Hematopoietic multipotent progenitor cell treated with erythropoietin and hydrocortisone succinate and interleukin-3 and kit ligand, for 8 days (in vitro differentiated cells): ENCODE measurements at regions not wholly inside any gene's neighbourhood (a gene's known extent, or its start where the extent isn't known, plus 50 kb on each side); places are given as distances from the start of the nearest gene placed in this dataset.
"Not testable (repeated sequence)": the region's sequence is repeated elsewhere in the genome, so short reads cannot be mapped to it uniquely, and the experiment has no call there.

Experiments used
- DNase-seq: peaks from one replicate; pipeline ENCODE4 v3.0.0-alpha.2; 2015

- DNase-seq = not testable (repeated sequence)
Measured at GRCh38 chr16:31975826-31976419, 102.3 kb downstream of the ZNF267 start.

GRCh38 chr16:31978463-31978862 is 104.9 kb downstream of the ZNF267 start:
- not testable (repeated sequence) for DNase-seq

- DNase-seq = not testable (repeated sequence)
Measured at GRCh38 chr16:31981739-31982138, 108.1 kb downstream of the ZNF267 start.

DNA sequence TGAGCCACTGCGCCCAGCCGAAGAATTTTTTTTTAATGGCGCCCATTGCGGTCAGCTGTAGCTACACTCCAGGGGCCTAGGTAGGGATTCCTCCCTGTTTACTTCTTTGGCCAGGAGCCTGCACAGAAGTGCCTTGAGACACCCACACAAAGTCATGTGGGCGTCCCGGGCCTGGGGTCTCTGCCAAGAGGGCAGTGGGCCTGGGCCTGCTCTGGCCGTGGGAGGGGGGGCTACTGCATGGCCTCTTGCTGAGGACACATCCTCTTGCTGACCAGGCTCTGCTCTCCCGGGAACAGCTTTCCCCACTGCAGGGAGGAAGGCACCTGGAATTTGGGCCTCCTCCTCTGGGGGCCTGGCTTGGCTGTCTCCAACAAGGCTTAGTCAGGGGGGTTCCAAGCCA is 109.4 kb downstream of the ZNF267 start:
- not testable (repeated sequence) for DNase-seq

GRCh38 chr16:31983666-31984065 is 110.1 kb downstream of the ZNF267 start:
- not testable (repeated sequence) for DNase-seq

- DNase-seq = not testable (repeated sequence)
Measured at GRCh38 chr16:31986895-31987294, 113.3 kb downstream of the ZNF267 start.

DNA sequence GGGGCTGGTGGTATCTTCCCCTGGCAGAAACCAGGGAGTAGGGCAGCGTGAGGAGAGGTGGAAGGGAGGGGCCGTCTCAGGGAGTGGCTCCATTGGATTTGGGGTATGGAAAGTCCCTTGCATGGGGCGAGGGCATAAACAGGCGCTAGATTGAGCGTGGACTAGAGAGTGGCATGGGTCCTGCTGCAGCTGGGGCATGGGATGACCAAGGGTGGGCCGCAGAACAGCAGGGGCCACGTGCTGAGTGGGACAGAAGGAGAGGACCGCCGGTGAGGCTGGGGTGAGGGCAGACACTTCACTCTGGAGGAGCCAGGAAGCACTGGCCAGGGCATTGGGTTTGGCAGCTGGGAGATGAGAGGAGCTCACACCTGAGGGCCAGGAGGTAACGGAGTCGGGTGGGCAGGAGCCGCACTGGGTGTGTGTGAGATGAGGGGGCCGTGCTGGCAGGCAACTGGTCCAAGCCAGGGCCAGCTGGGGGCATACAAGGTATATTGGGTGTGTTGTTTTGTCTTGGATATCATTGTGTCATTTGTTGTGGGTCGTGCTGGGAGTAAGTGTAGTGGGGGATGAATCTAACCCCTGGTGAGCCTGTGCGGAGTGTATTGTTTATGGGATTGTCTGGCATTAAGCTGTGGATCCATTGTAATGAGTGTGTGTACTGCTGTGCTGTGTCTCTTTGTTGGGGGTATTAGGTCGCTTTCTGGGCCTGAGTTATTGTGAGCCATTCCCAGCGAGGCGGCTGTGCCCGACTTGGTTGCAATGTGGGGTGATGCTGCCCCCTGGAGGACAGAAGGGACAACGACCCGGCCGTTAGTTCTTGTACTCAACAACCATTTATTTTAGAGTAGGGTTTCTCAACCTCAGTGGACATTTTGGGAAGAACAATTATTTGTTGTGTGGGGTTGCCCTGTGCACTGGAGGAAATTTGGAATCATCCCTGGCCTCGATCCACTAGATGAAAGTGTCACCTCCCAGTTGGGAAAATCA is 115.3 kb downstream of the ZNF267 start:
- not testable (repeated sequence) for DNase-seq

DNA sequence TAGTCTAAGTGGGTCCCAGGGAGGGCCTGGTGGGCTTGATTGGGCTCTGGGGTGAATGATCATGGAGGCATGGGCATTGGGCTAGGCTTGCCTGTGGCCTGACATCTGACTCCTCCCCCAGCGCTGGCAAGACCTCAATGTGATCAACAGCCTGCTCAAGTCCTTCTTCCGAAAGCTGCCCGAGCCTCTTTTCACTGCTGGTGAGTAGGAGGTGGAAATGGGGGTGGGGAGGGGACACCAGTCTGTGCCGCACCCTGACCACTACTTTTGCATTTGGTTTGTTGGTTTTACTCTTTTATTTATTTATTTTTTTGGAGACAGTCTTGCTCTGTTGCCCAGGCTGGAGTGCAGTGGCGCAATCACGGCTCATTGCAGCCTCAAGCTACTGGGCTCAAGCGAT is 116.7 kb downstream of the ZNF267 start:
- DNase-seq = not testable (repeated sequence)

DNA sequence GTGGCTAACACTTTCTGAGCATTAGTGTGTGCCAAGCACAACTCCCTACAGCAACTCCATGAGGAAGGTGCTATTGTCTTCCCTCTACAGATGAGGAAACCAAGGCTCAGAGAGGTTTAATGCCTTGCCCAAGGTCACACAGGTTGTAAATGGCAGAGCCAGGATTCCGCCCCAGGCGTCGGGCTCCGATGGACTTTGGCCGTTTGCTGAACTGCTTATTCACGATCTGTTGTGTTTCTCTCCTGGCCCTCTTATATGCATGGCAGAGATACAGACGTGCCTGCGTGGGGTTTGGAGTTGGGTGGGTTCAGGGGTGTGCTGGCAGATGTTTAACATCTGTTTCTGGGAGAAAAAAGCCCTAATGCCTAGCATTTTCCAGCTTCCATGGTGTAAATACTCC is 117.4 kb downstream of the ZNF267 start:
- DNase-seq = not testable (repeated sequence)

GRCh38 chr16:31996325-31996724 is 122.7 kb downstream of the ZNF267 start:
- not testable (repeated sequence) for DNase-seq

DNA sequence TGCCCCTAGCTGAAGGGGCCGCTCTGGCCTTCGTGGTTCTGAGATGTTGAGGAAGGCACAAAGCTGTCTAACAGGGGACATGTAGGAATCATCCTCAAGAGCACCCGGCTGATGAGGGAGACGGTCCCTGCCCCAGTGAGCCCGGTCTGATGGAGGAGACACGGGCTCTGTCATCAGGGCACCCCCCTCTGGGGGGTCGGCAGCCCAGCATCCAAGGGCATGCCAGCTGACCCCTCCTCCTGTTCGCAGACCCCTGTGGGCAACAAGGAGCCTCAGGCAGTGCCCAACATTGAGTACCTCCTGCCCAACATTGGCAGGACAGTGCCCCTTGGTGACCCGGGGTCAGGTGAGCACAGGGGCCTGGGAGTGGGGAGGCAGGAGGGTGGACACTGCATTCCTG is 128.9 kb downstream of the ZNF267 start:
- DNase-seq = not testable (repeated sequence)

DNA sequence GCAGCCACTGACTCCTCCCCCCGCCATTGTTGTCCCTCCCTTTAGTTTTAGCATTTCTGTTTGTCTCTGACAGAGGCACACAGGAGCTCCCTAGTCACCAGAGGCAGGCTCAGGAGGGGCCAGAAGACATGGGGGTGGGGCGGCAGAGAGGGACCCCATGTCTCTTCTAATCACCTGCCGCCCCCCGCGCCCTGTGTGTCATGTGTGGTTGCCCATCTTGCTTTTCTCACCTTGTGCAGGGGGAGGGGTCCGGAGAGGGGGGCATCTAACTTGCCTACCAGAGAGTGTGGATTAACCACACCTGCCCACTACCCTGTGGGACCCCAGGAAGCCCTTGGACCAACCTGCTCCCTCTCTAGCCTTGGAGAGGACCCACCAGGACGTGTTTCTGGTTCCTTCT is 130.2 kb downstream of the ZNF267 start:
- DNase-seq = not testable (repeated sequence)

DNA sequence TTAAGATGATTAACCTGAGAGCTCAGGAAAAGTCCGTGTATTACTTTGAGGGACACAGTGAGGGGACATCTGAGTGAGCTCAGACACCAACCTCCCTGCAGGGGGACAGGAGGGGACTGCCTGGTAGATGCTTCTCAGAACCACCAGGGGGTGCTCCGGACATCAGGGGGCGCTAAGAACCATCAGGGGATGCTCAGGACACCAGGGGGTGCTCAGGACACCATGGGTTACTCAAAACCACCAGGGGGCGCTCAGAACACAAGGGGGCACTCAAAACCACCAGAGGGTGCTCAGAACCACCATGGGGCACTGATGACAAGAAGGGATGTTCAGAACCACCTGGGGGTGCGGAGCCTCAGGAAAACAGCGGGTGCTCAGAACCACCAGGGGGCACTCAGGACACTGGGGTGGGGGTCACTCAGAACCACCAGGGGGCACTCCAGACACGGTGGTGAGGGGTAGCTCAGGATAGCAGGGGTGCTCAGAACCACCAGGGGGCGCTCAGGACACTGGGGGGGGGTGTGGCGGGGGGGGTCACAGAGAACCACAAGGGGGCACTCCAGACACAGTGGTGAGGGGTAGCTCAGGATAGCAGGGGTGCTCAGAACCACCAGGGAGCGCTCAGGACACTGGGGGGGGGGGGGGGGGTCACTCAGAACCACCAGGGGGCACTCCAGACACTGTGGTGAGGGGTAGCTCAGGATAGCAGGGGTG is 165.3 kb downstream of the ZNF267 start:
- DNase-seq = peak; percentile 2

DNA sequence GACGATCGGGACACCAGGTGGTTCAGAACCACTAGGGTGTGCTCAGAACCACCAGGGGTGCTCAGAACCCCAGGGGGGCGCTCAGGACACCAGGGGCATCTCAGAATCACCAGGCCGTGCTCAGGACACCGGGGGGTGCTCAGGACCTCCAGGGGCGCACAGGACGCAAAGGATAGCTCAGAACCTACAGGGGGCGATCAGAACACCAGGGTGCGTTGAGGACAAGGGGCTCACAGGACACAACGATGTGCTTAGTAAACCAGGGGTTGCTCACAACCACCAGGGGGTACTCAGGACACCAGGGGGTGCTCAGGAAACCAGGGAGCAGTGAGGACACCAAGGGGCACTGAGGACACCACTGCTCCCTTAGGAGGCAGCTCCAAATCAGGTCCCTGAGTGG is 166.3 kb downstream of the ZNF267 start:
- DNase-seq = not testable (repeated sequence)

DNA sequence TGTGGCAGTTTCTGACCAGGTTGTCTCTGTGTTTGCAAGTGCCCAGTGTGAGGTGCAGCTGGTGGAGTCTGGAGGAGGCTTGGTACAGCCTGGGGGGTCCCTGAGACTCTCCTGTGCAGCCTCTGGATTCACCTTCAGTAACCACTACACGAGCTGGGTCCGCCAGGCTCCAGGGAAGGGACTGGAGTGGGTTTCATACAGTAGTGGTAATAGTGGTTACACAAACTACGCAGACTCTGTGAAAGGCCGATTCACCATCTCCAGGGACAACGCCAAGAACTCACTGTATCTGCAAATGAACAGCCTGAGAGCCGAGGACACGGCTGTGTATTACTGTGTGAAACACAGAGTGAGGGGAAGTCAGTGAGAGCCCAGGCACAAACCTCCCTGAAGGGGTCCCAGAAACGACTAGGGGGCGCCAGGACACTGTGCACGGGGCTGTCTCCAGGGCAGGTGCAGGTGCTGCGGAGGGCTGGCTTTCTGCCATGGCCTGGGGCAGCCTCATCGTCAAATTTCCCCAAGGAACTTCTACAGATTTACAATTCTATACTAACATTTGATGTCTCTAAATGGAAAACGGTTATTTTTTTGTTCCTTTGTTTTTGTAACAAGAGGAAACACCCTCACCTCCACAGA is 187.0 kb upstream of the TP53TG3D start:
- DNase-seq = not testable (repeated sequence)

DNA sequence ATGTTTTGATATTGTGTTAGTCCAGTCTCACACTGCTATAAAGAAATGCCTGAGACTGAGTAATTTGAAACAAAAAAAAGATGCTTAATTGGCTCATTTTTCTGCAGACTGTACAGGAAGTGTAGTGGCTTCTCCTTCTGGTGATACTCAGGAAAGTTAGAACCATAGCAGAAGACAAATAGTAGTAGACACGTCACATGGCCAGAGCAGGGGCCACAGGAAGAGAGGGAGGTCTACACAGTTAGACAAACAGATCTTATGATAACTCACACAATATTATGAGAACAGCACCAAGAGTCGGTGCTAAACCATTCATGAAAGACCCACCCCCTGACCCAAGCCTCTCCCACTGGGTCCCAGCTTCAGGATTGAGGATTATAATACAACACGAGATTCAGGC is 181.5 kb upstream of the TP53TG3D start:
- DNase-seq = not testable (repeated sequence)

- DNase-seq = not testable (repeated sequence)
Measured at GRCh38 chr16:32083891-32084290, 169.2 kb upstream of the TP53TG3D start.

DNA sequence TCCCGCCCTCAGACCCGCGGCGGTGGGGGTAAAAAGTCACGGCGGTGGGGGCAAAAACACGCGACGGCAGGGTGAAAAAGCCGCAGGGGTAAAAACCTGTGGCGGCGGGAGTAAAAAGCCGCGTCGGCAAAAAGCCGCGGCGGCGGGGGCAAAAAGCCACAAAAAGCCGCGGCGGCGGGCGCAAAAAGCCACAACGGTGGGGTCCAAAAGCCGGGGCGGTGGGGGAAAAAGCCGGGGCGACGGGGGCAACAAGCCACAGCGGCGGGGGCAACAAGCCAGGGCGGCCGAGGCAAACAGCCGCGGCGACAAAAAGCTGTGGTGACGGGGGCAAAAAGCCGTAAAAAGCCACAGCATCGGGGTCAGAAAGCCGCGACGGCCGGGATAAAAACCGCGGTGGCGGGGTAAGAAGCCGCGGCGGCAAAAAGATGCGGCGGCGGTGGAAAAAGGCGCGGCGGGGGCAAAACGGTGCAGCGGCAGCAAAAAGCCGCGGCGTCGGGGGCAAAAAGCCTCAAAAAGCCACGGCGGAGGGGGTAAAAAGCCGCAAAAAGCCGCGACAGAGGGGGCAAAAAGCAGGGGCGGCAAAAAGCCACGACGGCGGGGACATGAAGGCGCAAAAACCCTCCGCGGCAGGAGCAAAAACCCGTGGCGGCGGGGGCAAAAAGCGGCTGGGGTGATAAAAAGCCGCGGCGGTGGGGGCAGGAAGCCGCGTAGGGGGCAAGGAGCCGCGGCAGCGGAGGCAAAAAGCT is 168.3 kb upstream of the TP53TG3D start:
- not testable (repeated sequence) for DNase-seq

DNA sequence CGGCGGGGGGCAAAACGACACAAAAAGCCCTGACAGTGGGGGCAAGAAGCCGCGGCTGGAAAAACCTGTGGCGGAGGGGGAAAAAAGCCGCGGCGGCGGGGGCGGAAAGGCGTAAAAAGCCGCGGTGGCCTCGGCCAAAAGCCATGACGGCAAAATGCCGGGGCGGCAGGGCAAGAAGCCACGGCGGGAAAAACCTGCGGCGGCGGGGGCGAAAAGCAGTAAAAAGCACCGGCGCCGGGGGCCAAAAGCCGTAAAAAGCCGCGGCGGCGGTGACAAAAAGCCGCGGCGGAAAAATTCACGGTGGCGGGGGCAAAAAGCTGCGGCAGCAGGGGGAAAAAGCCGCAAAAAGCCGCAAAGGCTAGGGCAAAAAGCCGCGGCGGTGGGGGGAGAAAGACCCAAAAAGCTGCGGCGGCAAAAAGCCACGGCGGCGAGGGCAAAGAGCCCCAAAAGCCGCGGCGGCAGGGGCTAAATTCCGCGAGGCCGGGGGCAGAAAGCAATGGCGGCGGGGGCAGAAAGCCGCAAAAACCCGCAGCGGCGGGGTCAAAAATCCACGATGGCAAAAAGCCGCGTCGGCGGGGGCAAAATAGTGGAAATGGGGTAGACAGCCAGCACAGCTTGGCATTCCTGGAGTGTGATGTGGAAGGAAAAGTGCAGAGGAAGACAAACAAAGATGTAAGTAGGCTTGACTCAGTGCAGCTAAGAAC is 167.5 kb upstream of the TP53TG3D start:
- DNase-seq = not testable (repeated sequence)

DNA sequence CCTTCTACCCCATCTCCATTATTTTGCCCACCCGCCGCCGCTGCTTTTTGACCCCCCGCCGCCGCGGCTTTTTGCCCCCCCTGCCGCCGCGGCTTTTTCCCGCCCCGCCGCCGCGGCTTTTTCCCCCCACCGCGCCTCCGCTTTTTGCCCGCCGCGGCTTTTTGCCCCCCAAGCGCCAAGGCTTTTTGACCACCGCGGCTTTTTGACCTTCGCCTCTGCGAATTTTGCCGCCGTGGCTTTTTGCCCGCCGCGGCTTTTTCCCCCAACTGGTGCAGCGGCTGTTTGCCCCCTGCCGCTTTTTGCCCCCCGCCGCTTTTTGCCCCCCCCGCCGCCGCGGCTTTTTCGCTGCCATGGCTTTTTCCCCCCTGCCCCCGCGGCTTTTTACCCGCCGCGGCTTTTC is 137.5 kb upstream of the TP53TG3D start:
- not testable (repeated sequence) for DNase-seq

DNA sequence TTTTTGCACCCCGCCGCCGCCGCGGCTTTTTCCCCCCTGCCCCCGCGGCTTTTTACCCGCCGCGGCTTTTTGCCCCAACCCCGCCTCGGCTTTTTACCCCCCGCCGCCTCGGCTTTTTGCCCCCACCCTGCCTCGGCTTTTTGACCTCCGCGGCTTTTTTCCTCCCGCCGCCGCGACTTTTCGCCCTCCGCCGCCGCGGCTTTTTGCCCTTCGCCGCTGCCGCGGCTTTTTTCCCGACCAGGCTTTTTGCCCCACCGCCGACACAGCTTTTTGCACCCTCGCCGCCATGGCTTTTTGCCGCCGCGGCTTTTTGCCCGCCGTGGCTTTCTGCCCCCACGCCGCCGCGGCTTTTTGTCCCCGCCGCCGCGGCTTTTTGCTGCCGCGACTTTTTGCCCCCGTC is 137.0 kb upstream of the TP53TG3D start:
- no peak for DNase-seq
